IMR-90 (cell line): ENCODE measurements at regions not wholly inside any gene's neighbourhood (a gene's known extent, or its start where the extent isn't known, plus 50 kb on each side); places are given as distances from the start of the nearest gene placed in this dataset.

Source experiments
- ATAC-seq: fragments of 200-7000 bp; cut with Tn5 transposase; 2 replicates; pipeline ENCODE4 v1.9.1; 2020; ENCODE audit warnings: low read depth, mild to moderate bottlenecking, moderate library complexity
- BruUV-seq: library from RNA; stranded (reverse); fragments of 400-500 nt; replicated peaks from 2 replicates; lab custom pipeline; 2021; lab: Mats Ljungman, UMichigan
- CTCF ChIA-PET: fragments of 300-600 bp; formaldehyde crosslinking; extraction: SDS; loops from one replicate; lab custom pipeline; 2021; ENCODE audit warnings: antibody characterized with exemption; lab: Yijun Ruan, JAX
- POLR2A ChIA-PET: fragments of 300-600 bp; sonication (Branson Sonifier 250); formaldehyde crosslinking; loops from one replicate; lab custom pipeline; 2022; ENCODE audit warnings: antibody characterized with exemption; ENCODE audit not compliant: unreplicated experiment; lab: Charles Lee
- DNase-seq: peaks from one replicate; pipeline ENCODE4 v3.0.0; 2013
- H2AFZ ChIP-seq: replicated peaks from 2 replicates; pipeline ENCODE3; 2013; ENCODE audit warnings: low read length, mild to moderate bottlenecking; ENCODE audit not compliant: poor library complexity
- H2AK5ac ChIP-seq: 2 replicates; pipeline ENCODE4 v1.6.1; 2013; ENCODE audit warnings: low read depth, low read length, inconsistent platforms
- H2AK9ac ChIP-seq: replicated peaks from 2 replicates; pipeline ENCODE3; 2013; ENCODE audit warnings: mild to moderate bottlenecking, low read depth, low read length, moderate library complexity; ENCODE audit not compliant: poor library complexity
- H2BK120ac ChIP-seq: 2 replicates; pipeline ENCODE4 v1.6.1; 2013; ENCODE audit warnings: low read depth, low read length, inconsistent platforms
- H2BK15ac ChIP-seq: 3 replicates; pipeline ENCODE4 v1.6.1; 2013; ENCODE audit warnings: low read depth, low read length, inconsistent platforms
- H2BK20ac ChIP-seq: 2 replicates; pipeline ENCODE4 v1.6.1; 2013; ENCODE audit warnings: low read depth, mild to moderate bottlenecking, inconsistent platforms, low read length, moderate library complexity
- H2BK5ac ChIP-seq: 2 replicates; pipeline ENCODE4 v1.6.1; 2013; ENCODE audit warnings: mild to moderate bottlenecking, low read depth, low read length, inconsistent platforms; ENCODE audit not compliant: poor library complexity, severe bottlenecking
- H3K14ac ChIP-seq: replicated peaks from 2 replicates; pipeline ENCODE4 v1.6.1; 2013; ENCODE audit warnings: low read depth, low read length, inconsistent platforms
- H3K18ac ChIP-seq: 2 replicates; pipeline ENCODE4 v1.6.1; 2013; ENCODE audit warnings: low read depth, low read length, control low read depth
- H3K23ac ChIP-seq: 2 replicates; pipeline ENCODE4 v1.6.1; 2013; ENCODE audit warnings: low read depth, low read length, inconsistent platforms
- H3K27ac ChIP-seq: 2 replicates; pipeline ENCODE4 v1.5.1; 2013; ENCODE audit warnings: mild to moderate bottlenecking, control low read depth, low read length; ENCODE audit not compliant: insufficient read depth
- H3K27me3 ChIP-seq: 2 replicates; pipeline ENCODE4 v1.6.1; 2013; ENCODE audit warnings: low read length; ENCODE audit not compliant: control insufficient read depth, insufficient read depth
- H3K36me3 ChIP-seq: 2 replicates; pipeline ENCODE4 v1.6.1; 2013; ENCODE audit warnings: low read length, mixed read lengths; ENCODE audit not compliant: control insufficient read depth, insufficient read depth
- H3K4ac ChIP-seq: 2 replicates; pipeline ENCODE4 v1.6.1; 2013; ENCODE audit warnings: low read depth, low read length, inconsistent platforms
- H3K4me1 ChIP-seq: 2 replicates; pipeline ENCODE4 v1.6.1; 2013; ENCODE audit warnings: low read length, mixed read lengths; ENCODE audit not compliant: control insufficient read depth, insufficient read depth
- H3K4me2 ChIP-seq: 2 replicates; pipeline ENCODE4 v1.6.1; 2013; ENCODE audit warnings: low read depth, mild to moderate bottlenecking, control low read depth, low read length, moderate library complexity
- H3K4me3 ChIP-seq: 2 replicates; pipeline ENCODE4 v1.5.1; 2013; ENCODE audit warnings: low read depth, mild to moderate bottlenecking, control low read depth, low read length, moderate library complexity; ENCODE audit not compliant: insufficient read depth
- H3K56ac ChIP-seq: 2 replicates; pipeline ENCODE4 v1.6.1; 2013; ENCODE audit warnings: low read length, inconsistent platforms; ENCODE audit not compliant: insufficient read depth; ENCODE audit errors: extremely low read depth
- H3K79me1 ChIP-seq, 2 experiments: 2 replicates each; pipeline ENCODE4 v1.6.1; 2013; ENCODE audit warnings: low read length in 2 of 2, inconsistent platforms in 1 of 2, low read depth in 1 of 2
- H3K9ac ChIP-seq: 2 replicates; pipeline ENCODE4 v1.6.1; 2013; ENCODE audit warnings: low read depth, low read length, control low read depth
- H3K9me1 ChIP-seq: 2 replicates; pipeline ENCODE4 v1.6.1; 2013; ENCODE audit warnings: low read length, inconsistent platforms; ENCODE audit not compliant: insufficient read depth
- H3K9me3 ChIP-seq: 2 replicates; pipeline ENCODE4 v1.6.1; 2013; ENCODE audit warnings: low read length; ENCODE audit not compliant: control insufficient read depth, insufficient read depth
- H4K20me1 ChIP-seq: 2 replicates; pipeline ENCODE4 v1.6.1; 2013; ENCODE audit warnings: low read length, inconsistent platforms; ENCODE audit not compliant: insufficient read depth
- H4K5ac ChIP-seq: 2 replicates; pipeline ENCODE4 v1.6.1; 2013; ENCODE audit warnings: mild to moderate bottlenecking, low read depth, low read length, control low read depth
- H4K8ac ChIP-seq, 2 experiments: 2 replicates each; pipeline ENCODE4 v1.6.1; 2013; ENCODE audit warnings: low read depth in 2 of 2, low read length in 2 of 2, control low read depth in 1 of 2, inconsistent platforms in 1 of 2
- H4K91ac ChIP-seq: 2 replicates; pipeline ENCODE4 v1.6.1; 2013; ENCODE audit warnings: low read depth, low read length, inconsistent platforms; ENCODE audit not compliant: insufficient read depth
- MAFK ChIP-seq: IDR thresholded peaks from 2 replicates; pipeline ENCODE4 v1.6.1; 2012; ENCODE audit warnings: low read depth, low read length, improper control_type of control experiment
- RCOR1 ChIP-seq: IDR thresholded peaks from 2 replicates; pipeline ENCODE4 v1.6.1; 2012; ENCODE audit warnings: mild to moderate bottlenecking, low read length, improper control_type of control experiment; ENCODE audit not compliant: insufficient replicate concordance
- dilution Hi-C: fragments of 300-500 bp; cut with HindIII; formaldehyde crosslinking; loops from one replicate; pipeline ENCODE4 v1.14.3; 2018; ENCODE audit warnings: low sequenced_read_pairs; ENCODE audit not compliant: unreplicated experiment
- in situ Hi-C: fragments of 300-500 bp; cut with MboI; formaldehyde crosslinking; loops from 3 replicates; pipeline ENCODE4 v1.14.3; 2019; ENCODE audit warnings: low sequenced_read_pairs, inconsistent platforms, mixed read lengths
- intact Hi-C: fragments of 100-400 bp; cut with micrococcal nuclease; formaldehyde crosslinking; loops from 2 replicates; pipeline ENCODE4 v1.10.0; 2022

DNA sequence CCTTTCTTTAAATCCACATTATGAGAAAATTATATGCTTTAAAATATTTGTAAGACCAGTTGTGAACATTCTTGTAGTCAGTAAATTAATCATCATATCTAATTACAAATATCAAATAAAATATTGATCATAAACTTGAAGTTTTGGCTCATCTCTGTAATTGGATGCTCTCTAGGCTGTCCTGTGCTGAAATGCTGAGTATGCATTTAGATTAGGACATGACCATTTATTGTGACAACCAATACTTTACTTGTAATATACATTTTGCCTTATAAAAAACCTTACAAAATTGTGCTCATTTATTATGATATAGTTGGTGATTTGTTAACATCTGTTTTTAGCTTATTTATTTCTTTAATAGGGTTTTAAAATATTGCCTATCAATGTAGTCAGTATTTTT is 116.1 kb upstream of the DOCK10 start:
- H3K79me1 ChIP-seq, result no peaks in the 10 kb centered on the region
- H3K14ac ChIP-seq, result no peak overlapping the region
- no peak overlapping the region for H2AK5ac ChIP-seq
- no peaks in the 10 kb centered on the region for H3K4me1 ChIP-seq
- no peak overlapping the region for H3K4me2 ChIP-seq
- H3K27me3 ChIP-seq, result no peaks in the 10 kb centered on the region
- ChIA-PET POLR2A (no interaction called here), CTCF (no interaction called here)
- no peak overlapping the region for H2BK20ac ChIP-seq
- H2AK9ac ChIP-seq, result no peak overlapping the region
- H3K9ac ChIP-seq, result no peak overlapping the region
- H4K5ac ChIP-seq, result no peak overlapping the region
- no peak overlapping the region for H2BK120ac ChIP-seq
- TF ChIP-seq RCOR1 (no peak), MAFK (peak; percentile 94)
- no peak overlapping the region for H4K91ac ChIP-seq
- no peak overlapping the region for H3K56ac ChIP-seq
- no peak overlapping the region for H2AFZ ChIP-seq
- no peak overlapping the region for H3K23ac ChIP-seq
- intact Hi-C loops (no loop called here), in situ Hi-C loops (no loop called here), dilution Hi-C loops (no loop called here)
- H3K9me1 ChIP-seq, result no peaks in the 10 kb centered on the region
- no peak overlapping the region for H2BK5ac ChIP-seq
- no peaks in the 10 kb centered on the region for H3K9me3 ChIP-seq
- BruUV-seq, result no TSS peak
- no peaks in the 10 kb centered on the region for H3K36me3 ChIP-seq
- H3K18ac ChIP-seq, result no peak overlapping the region
- no peak overlapping the region for H3K4me3 ChIP-seq
- ATAC-seq (no peak), DNase-seq (no peak)
- H2BK15ac ChIP-seq, result no peak overlapping the region
- H3K4ac ChIP-seq, result no peak overlapping the region
- no peaks in the 10 kb centered on the region for H4K20me1 ChIP-seq
- H3K27ac ChIP-seq, result no peak overlapping the region
- H4K8ac ChIP-seq, result no peak overlapping the region
